GM18951 (cell line): ENCODE measurements at regions not wholly inside any gene's neighbourhood (a gene's known extent, or its start where the extent isn't known, plus 50 kb on each side); places are given as distances from the start of the nearest gene placed in this dataset.
"Not testable (repeated sequence)": the region's sequence is repeated elsewhere in the genome, so short reads cannot be mapped to it uniquely, and the experiment has no call there.

Experiments
- POLR2A ChIP-seq: IDR thresholded peaks from 4 replicates; pipeline ENCODE4 v1.6.1; 2011; ENCODE audit warnings: mild to moderate bottlenecking; ENCODE audit not compliant: insufficient read length, insufficient read depth; ENCODE audit errors: extremely low read depth
- in situ Hi-C: fragments of 300-500 bp; cut with MboI; formaldehyde crosslinking; loops from one replicate; pipeline ENCODE4 v1.12.0; 2022; ENCODE audit warnings: low sequenced_read_pairs, mixed read lengths, inconsistent platforms; ENCODE audit not compliant: unreplicated experiment

GRCh38 chr11:129703846-129704245 is 111.8 kb upstream of the TMEM45B start:
- TF ChIP-seq POLR2A = no peak
- in situ Hi-C loops = no loop called here

- TF ChIP-seq POLR2A = no peak
- in situ Hi-C loops = no loop called here
These were observed 110.8 kb upstream of the TMEM45B start for GRCh38 chr11:129704831-129705230.

- TF ChIP-seq POLR2A = no peak
- in situ Hi-C loops = no loop called here
These were observed 110.3 kb upstream of the TMEM45B start for GRCh38 chr11:129705341-129705740.

- no peak for TF ChIP-seq POLR2A
- in situ Hi-C loops = no loop called here
These were observed 109.7 kb upstream of the TMEM45B start for GRCh38 chr11:129705933-129706332.

- in situ Hi-C loops = no loop called here
- TF ChIP-seq POLR2A = no peak
These were observed 105.7 kb upstream of the TMEM45B start for GRCh38 chr11:129709801-129710398.

- in situ Hi-C loops = no loop called here
- no peak for TF ChIP-seq POLR2A
These were observed 105.2 kb upstream of the TMEM45B start for GRCh38 chr11:129710423-129710822.

GRCh38 chr11:129711760-129712159 is 103.9 kb upstream of the TMEM45B start:
- in situ Hi-C loops = no loop called here
- TF ChIP-seq POLR2A = no peak

GRCh38 chr11:129712486-129713240 is 103.0 kb upstream of the TMEM45B start:
- in situ Hi-C loops = not testable (repeated sequence)

- in situ Hi-C loops = no loop called here
- TF ChIP-seq POLR2A = no peak
These were observed 96.6 kb upstream of the TMEM45B start for GRCh38 chr11:129719037-129719436.

- no peak for TF ChIP-seq POLR2A
- in situ Hi-C loops = no loop called here
These were observed 95.5 kb upstream of the TMEM45B start for GRCh38 chr11:129720156-129720555.

GRCh38 chr11:129720994-129721393 is 94.7 kb upstream of the TMEM45B start:
- no peak for TF ChIP-seq POLR2A
- in situ Hi-C loops = no loop called here

- in situ Hi-C loops = no loop called here
- no peak for TF ChIP-seq POLR2A
These were observed 94.0 kb upstream of the TMEM45B start for GRCh38 chr11:129721685-129722084.

- TF ChIP-seq POLR2A = no peak
- in situ Hi-C loops = no loop called here
These were observed 93.1 kb upstream of the TMEM45B start for GRCh38 chr11:129722529-129722928.

- in situ Hi-C loops = no loop called here
- TF ChIP-seq POLR2A = no peak
These were observed 92.4 kb upstream of the TMEM45B start for GRCh38 chr11:129723146-129723760.

GRCh38 chr11:129723761-129724162 is 91.9 kb upstream of the TMEM45B start:
- in situ Hi-C loops = no loop called here

More at GRCh38 chr11:129723761-129724162, 91.9 kb upstream of the TMEM45B start:
- TF ChIP-seq POLR2A = no peak
